HL-60 (cell line): ENCODE measurements at regions not wholly inside any gene's neighbourhood (a gene's known extent, or its start where the extent isn't known, plus 50 kb on each side); places are given as distances from the start of the nearest gene placed in this dataset.

ENCODE experiments used
- CTCF ChIP-seq: IDR thresholded peaks from one replicate; pipeline ENCODE4 v1.5.1; 2011; ENCODE audit warnings: low read length, control low read depth, inconsistent platforms; ENCODE audit not compliant: insufficient read depth
- GABPA ChIP-seq: IDR thresholded peaks from 2 replicates; pipeline ENCODE4 v1.6.1; 2012; ENCODE audit warnings: low read depth
- POLR2AphosphoS5 ChIP-seq: IDR thresholded peaks from 2 replicates; pipeline ENCODE4 v1.6.1; 2012; ENCODE audit warnings: low read depth
- SPI1 ChIP-seq: IDR thresholded peaks from 2 replicates; pipeline ENCODE4 v1.6.1; 2012; ENCODE audit warnings: low read depth, mild to moderate bottlenecking, borderline replicate concordance

- no peak for TF ChIP-seq CTCF
- no peak for TF ChIP-seq GABPA
- TF ChIP-seq POLR2AphosphoS5: no peak
- no peak for TF ChIP-seq SPI1
These were observed 58.1 kb upstream of the CALM2 start for GRCh38 chr2:47234456-47234855.
